ENCODE measurements at regions not wholly inside any gene's neighbourhood (a gene's known extent, or its start where the extent isn't known, plus 50 kb on each side); places are given as distances from the start of the nearest gene placed in this dataset.

DNA sequence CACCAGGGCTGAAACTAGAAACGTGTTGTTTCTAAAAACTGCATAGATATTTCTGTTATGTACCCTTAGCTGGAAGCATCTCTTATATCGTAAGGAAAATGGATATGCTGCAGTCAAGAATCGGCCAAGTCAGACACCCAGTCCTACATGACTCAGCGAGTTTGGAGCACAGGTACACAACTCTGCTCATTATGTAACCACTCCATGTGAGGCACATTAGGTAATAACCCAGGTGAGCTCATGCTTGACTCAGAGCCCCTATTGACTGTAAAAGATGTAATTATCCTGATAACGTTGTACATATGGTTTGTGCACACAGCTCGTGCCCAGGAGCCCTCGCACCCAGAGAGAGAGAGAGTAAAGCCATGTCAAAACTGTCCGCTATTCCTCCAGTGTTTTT, 593.7 kb upstream of the ACO1 start:
- no peaks in the 10 kb centered on the region for H3K79me2 ChIP-seq (ENCODE audit: control insufficient read depth, insufficient read depth, low read length)
- no peak for FAIRE-seq
- no peak overlapping the region for H3K9ac ChIP-seq (replicated peaks; ENCODE audit: extremely low read depth, insufficient read depth, low read length)
- dilution Hi-C loops (cut with MboI; ENCODE audit: extremely low pct_ligation_motif_present, low sequenced_read_pairs), result no loop called here
- CTCF ChIA-PET, result no interaction called here
- no TSS peak for BruUV-seq (replicated peaks)
- H3K4me3 ChIP-seq (replicated peaks in 1 of 3; ENCODE audit: insufficient read depth in 1 of 3, low read depth in 1 of 3, low read length in 3 of 3), result no peak overlapping the region
- H3K4me2 ChIP-seq (ENCODE audit: insufficient read depth, low read length), result no peak overlapping the region
- no peaks in the 10 kb centered on the region for H3K36me3 ChIP-seq (ENCODE audit: control insufficient read depth in 2 of 2, extremely low read depth in 1 of 2, insufficient read depth in 2 of 2, low read length in 2 of 2)
- TF ChIP-seq MYC (IDR thresholded peaks at IDR 0.05; ENCODE audit: low read depth, low read length) (no peak), GATA2 (IDR thresholded peaks at IDR 0.05; ENCODE audit: insufficient read depth, insufficient read length, low read depth, low read length) (no peak), POLR2A (IDR thresholded peaks at IDR 0.05; ENCODE audit: low read depth, low read length) (no peak), EZH2 (IDR thresholded peaks at IDR 0.05; ENCODE audit: borderline replicate concordance, low read depth, low read length, severe bottlenecking) (no peak), POLR2AphosphoS5 (IDR thresholded peaks at IDR 0.05; ENCODE audit: insufficient read depth, low read depth, low read length) (no peak)
- no peaks in the 10 kb centered on the region for H3K27me3 ChIP-seq (ENCODE audit: control insufficient read depth in 2 of 2, insufficient read depth in 2 of 2, low read length in 2 of 2)
- H3K9me3 ChIP-seq (replicated peaks; ENCODE audit: control insufficient read depth, insufficient read depth, low read length), result no peaks in the 10 kb centered on the region
- H2AFZ ChIP-seq (ENCODE audit: low read depth, low read length), result no peak overlapping the region
- intact Hi-C loops (cut with micrococcal nuclease), result no loop called here
- no peak for DNase-seq (ENCODE audit: low read depth, low spot score)
- H3K9me1 ChIP-seq (replicated peaks; ENCODE audit: control insufficient read depth, extremely low read depth, insufficient read depth, low read length), result no peaks in the 10 kb centered on the region
- POLR2A ChIA-PET, result no interaction called here
- H3K4me1 ChIP-seq (ENCODE audit: control insufficient read depth, extremely low read depth, insufficient read depth, low read length), result no peaks in the 10 kb centered on the region
- H3K27ac ChIP-seq (ENCODE audit: insufficient read depth, low read depth, low read length), result no peak overlapping the region
- H4K20me1 ChIP-seq (replicated peaks; ENCODE audit: control insufficient read depth, extremely low read depth, insufficient read depth, low read length), result no peaks in the 10 kb centered on the region

- no TSS peak for BruUV-seq (replicated peaks)
- dilution Hi-C loops (cut with MboI; ENCODE audit: extremely low pct_ligation_motif_present, low sequenced_read_pairs), result no loop called here
Observed at GRCh38 chr9:31799953-31800609, 584.4 kb upstream of the ACO1 start.

More at GRCh38 chr9:31799953-31800609, 584.4 kb upstream of the ACO1 start:
- no peaks in the 10 kb centered on the region for H3K27me3 ChIP-seq (ENCODE audit: control insufficient read depth in 2 of 2, insufficient read depth in 2 of 2, low read length in 2 of 2)
- no peaks in the 10 kb centered on the region for H3K36me3 ChIP-seq (ENCODE audit: control insufficient read depth in 2 of 2, extremely low read depth in 1 of 2, insufficient read depth in 2 of 2, low read length in 2 of 2)
- CTCF ChIA-PET, result interaction anchor here (0.7 to 1.5 kb wide), 2 partner anchors 677 to 681 kb away, joined by 3 to 12 read pairs; no protein-coding TSS in a partner anchor
- H3K9me3 ChIP-seq (replicated peaks; ENCODE audit: control insufficient read depth, insufficient read depth, low read length), result no peaks in the 10 kb centered on the region
- POLR2A ChIA-PET, result no interaction called here
- H3K79me2 ChIP-seq (ENCODE audit: control insufficient read depth, insufficient read depth, low read length), result no peaks in the 10 kb centered on the region
- no peak overlapping the region for H3K4me2 ChIP-seq (ENCODE audit: insufficient read depth, low read length)
- TF ChIP-seq CTCF (IDR thresholded peaks at IDR 0.05; ENCODE audit: extremely low read depth in 1 of 2, insufficient read depth in 1 of 2, low read depth in 1 of 2, low read length in 2 of 2) (peak; percentile 44 to 51), EZH2 (IDR thresholded peaks at IDR 0.05; ENCODE audit: borderline replicate concordance, low read depth, low read length, severe bottlenecking) (no peak)
- H3K4me3 ChIP-seq (replicated peaks in 1 of 3; ENCODE audit: insufficient read depth in 1 of 3, low read depth in 1 of 3, low read length in 3 of 3), result no peak overlapping the region
- H3K9me1 ChIP-seq (replicated peaks; ENCODE audit: control insufficient read depth, extremely low read depth, insufficient read depth, low read length), result no peaks in the 10 kb centered on the region
- no peak overlapping the region for H3K27ac ChIP-seq (ENCODE audit: insufficient read depth, low read depth, low read length)
- no peak overlapping the region for H3K9ac ChIP-seq (replicated peaks; ENCODE audit: extremely low read depth, insufficient read depth, low read length)
- H3K4me1 ChIP-seq (ENCODE audit: control insufficient read depth, extremely low read depth, insufficient read depth, low read length), result no peaks in the 10 kb centered on the region
- peak; percentile 33 for FAIRE-seq
- no peaks in the 10 kb centered on the region for H4K20me1 ChIP-seq (replicated peaks; ENCODE audit: control insufficient read depth, extremely low read depth, insufficient read depth, low read length)
- DNase-seq (ENCODE audit: low read depth, low spot score), result peak; percentile 60
- no peak overlapping the region for H2AFZ ChIP-seq (ENCODE audit: low read depth, low read length)
- intact Hi-C loops (cut with micrococcal nuclease), result loop anchor here (1.0 kb wide), 1 partner anchor 680 kb away; no protein-coding TSS in a partner anchor
